Body of pancreas (tissue), 4 donors: ENCODE measurements at regions not wholly inside any gene's neighbourhood (a gene's known extent, or its start where the extent isn't known, plus 50 kb on each side); places are given as distances from the start of the nearest gene placed in this dataset.

Source experiments
- POLR2A ChIP-seq, 3 donors: fragments of 450-650 bp; IDR thresholded peaks; one replicate each; pipeline ENCODE4 v1.6.1; 2016; ENCODE audit warnings: antibody characterized with exemption in 3 of 3, mild to moderate bottlenecking in 2 of 3
- TF ChIP-seq, protein P1 (sequence below), 7 experiments: fragments of 450-650 bp in 4 of 7; fragments of 200-600 bp in 3 of 7; sonication (generic) in 3 of 7; IDR thresholded peaks; one replicate each; pipeline ENCODE4 v1.5.1; 2016 to 2019; ENCODE audit warnings: antibody characterized with exemption in 7 of 7

GRCh38 chr13:44695520-44695919 is 119.4 kb upstream of the TSC22D1 start:
- TF ChIP-seq, protein P1, sequence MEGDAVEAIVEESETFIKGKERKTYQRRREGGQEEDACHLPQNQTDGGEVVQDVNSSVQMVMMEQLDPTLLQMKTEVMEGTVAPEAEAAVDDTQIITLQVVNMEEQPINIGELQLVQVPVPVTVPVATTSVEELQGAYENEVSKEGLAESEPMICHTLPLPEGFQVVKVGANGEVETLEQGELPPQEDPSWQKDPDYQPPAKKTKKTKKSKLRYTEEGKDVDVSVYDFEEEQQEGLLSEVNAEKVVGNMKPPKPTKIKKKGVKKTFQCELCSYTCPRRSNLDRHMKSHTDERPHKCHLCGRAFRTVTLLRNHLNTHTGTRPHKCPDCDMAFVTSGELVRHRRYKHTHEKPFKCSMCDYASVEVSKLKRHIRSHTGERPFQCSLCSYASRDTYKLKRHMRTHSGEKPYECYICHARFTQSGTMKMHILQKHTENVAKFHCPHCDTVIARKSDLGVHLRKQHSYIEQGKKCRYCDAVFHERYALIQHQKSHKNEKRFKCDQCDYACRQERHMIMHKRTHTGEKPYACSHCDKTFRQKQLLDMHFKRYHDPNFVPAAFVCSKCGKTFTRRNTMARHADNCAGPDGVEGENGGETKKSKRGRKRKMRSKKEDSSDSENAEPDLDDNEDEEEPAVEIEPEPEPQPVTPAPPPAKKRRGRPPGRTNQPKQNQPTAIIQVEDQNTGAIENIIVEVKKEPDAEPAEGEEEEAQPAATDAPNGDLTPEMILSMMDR (IDR thresholded peaks at IDR 0.05): no peak
- no peak for TF ChIP-seq POLR2A (IDR thresholded peaks at IDR 0.05)
